ENCODE measurements at regions not wholly inside any gene's neighbourhood (a gene's known extent, or its start where the extent isn't known, plus 50 kb on each side); places are given as distances from the start of the nearest gene placed in this dataset.
"Not testable (repeated sequence)": the region's sequence is repeated elsewhere in the genome, so short reads cannot be mapped to it uniquely, and the experiment has no call there.

DNA sequence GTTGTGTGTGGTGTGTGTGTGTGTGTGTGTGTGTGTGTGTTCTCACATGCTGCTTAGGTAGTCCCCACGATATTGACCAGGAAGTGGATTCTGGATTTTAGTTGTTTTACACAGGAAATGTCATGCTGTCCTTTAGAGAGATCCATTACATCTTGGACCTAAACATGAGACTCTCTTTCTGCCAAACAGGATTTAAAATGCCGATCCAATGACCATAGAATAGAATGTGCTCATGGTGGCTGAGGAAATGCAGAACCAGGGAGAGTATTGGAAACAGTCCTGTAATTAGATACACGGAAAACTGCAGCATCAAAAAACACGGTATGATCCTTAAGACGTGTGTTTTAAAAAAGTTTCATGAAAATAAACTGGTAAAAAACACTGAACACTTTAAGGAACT is 347.8 kb upstream of the FRG1 start:
- Histone ChIP-seq H3K9me3 (no peaks in the 10 kb centered on the region), H3K27me3 (replicated peaks; ENCODE audit: insufficient read depth) (no peaks in the 10 kb centered on the region), H3K36me3 (no peaks in the 10 kb centered on the region), H3K4me3 (no peak overlapping the region), H3K27ac (no peak overlapping the region), H3K4me1 (ENCODE audit: control insufficient read depth in 1 of 2, low read depth in 2 of 2) (no peaks in the 10 kb centered on the region)
- DNase-seq (ENCODE audit: low spot score) (no peak), ATAC-seq (ENCODE audit: insufficient number of reproducible peaks, low FRiP score, low read depth) (no peak)
- TF ChIP-seq, protein P1, sequence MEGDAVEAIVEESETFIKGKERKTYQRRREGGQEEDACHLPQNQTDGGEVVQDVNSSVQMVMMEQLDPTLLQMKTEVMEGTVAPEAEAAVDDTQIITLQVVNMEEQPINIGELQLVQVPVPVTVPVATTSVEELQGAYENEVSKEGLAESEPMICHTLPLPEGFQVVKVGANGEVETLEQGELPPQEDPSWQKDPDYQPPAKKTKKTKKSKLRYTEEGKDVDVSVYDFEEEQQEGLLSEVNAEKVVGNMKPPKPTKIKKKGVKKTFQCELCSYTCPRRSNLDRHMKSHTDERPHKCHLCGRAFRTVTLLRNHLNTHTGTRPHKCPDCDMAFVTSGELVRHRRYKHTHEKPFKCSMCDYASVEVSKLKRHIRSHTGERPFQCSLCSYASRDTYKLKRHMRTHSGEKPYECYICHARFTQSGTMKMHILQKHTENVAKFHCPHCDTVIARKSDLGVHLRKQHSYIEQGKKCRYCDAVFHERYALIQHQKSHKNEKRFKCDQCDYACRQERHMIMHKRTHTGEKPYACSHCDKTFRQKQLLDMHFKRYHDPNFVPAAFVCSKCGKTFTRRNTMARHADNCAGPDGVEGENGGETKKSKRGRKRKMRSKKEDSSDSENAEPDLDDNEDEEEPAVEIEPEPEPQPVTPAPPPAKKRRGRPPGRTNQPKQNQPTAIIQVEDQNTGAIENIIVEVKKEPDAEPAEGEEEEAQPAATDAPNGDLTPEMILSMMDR (IDR thresholded peaks at IDR 0.05): no peak

DNA sequence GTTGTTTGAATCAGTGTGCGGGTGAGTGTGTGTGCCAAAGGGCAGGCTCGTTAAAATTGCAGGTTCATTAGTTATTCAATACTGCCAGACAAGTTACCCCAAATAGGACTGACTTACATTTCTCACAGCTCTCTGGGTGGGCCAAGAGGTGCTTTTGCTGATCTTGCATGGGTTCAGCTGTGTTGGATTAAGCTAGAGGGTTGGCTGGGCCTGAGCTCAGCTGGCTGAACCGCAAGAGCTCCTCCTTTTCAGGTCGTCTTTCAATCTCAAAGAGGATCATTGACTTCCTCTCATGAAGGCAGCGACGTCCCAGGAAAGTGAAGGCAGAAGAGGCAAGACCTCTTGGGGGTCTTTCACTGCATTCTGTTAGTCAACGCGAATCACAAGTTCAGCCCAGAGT is 343.3 kb upstream of the FRG1 start:
- Histone ChIP-seq H3K9me3 (no peaks in the 10 kb centered on the region), H3K27me3 (replicated peaks; ENCODE audit: insufficient read depth) (no peaks in the 10 kb centered on the region), H3K36me3 (no peaks in the 10 kb centered on the region), H3K27ac (no peak overlapping the region), H3K4me1 (ENCODE audit: control insufficient read depth in 1 of 2, low read depth in 2 of 2) (no peaks in the 10 kb centered on the region), H3K4me3 (no peak overlapping the region)
- TF ChIP-seq, protein P1 (IDR thresholded peaks at IDR 0.05): no peak
- DNase-seq (ENCODE audit: low spot score): no peak
- no peak for ATAC-seq (ENCODE audit: insufficient number of reproducible peaks, low FRiP score, low read depth)

DNA sequence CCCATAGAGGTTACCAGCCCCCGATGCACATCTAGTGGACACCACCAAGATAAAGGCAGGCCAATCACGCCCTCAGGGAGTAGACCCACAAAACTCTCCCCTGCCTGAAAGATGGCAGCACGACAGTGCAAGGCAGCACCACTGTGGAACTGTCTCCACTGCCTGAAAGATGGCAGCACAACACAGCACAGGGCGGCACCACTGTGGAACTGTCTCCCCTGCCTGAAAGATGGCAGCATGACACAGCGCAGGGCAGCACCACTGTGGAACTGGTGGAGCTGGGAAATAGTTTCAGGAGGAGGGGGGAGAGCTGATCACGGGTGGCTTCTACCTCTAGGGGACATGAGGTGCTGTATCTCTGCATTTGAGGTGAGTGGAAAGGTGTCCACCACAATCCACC is 340.4 kb upstream of the FRG1 start:
- H3K9me3 ChIP-seq: no peaks in the 10 kb centered on the region
- no peaks in the 10 kb centered on the region for H3K4me1 ChIP-seq (ENCODE audit: control insufficient read depth in 1 of 2, low read depth in 2 of 2)
- H3K4me3 ChIP-seq: no peak overlapping the region
- DNase-seq (ENCODE audit: low spot score): no peak
- H3K36me3 ChIP-seq: no peaks in the 10 kb centered on the region
- no peaks in the 10 kb centered on the region for H3K27me3 ChIP-seq (replicated peaks; ENCODE audit: insufficient read depth)
- ATAC-seq (ENCODE audit: insufficient number of reproducible peaks, low FRiP score, low read depth): no peak
- no peak overlapping the region for H3K27ac ChIP-seq
- TF ChIP-seq, protein P1 (IDR thresholded peaks at IDR 0.05): no peak

DNA sequence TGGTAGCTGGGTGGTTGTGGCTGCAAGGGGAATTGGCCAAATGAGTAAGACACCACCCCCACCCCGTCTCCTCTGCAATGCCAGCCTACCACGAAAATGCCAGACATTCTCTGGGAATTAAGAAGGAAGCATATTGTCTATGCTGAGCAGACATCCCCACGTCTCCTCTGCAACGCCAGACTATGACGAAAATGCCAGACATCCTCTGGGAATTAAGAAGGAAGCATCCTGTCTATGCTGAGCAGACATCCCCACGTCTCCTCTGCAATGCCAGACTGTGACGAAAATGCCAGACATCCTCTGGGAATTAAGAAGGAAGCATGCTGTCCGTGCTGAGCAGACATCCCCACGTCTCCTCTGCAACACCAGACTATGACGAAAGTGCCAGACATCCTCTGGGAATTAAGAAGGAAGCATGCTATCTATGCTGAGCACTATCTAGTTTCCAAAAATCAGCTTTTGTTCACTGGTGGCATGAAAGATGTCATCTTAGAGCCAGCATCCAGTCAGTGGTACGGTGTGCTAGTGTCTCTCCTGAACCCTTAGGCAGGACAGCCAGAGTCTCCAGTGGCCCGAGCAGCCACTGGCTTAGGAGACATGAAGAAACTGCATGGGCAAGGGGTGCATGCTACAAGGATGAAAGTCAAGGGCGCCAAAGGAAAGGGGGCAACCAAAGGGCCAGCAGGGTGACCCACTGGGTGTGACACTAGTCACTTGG is 339.8 kb upstream of the FRG1 start:
- ATAC-seq (ENCODE audit: insufficient number of reproducible peaks, low FRiP score, low read depth) (no peak), DNase-seq (ENCODE audit: low spot score) (no peak)
- H3K4me1 ChIP-seq (ENCODE audit: control insufficient read depth in 1 of 2, low read depth in 2 of 2): no peaks in the 10 kb centered on the region

DNA sequence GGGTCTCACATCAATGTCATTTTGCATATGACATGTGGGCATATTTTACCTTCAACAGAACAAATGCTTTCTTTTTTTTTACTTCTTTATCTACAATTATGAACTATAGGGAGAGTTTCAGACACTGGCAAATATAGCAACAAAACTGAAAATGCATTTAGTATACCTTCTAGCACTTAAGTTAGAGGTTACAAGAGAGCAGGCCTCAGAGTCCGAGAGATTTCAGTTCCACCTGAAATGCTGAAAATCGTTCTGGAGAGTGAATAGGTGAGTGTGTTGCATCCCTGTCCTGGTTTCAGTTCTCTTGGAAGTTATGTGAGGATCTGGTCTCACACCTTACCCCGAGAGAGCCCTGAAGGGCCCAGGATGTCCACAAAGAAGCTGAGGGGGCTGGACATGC is 337.8 kb upstream of the FRG1 start:
- H3K27me3 ChIP-seq (replicated peaks; ENCODE audit: insufficient read depth); H3K27ac ChIP-seq; H3K9me3 ChIP-seq; H3K4me3 ChIP-seq; H3K4me1 ChIP-seq (ENCODE audit: control insufficient read depth in 1 of 2, low read depth in 2 of 2); ATAC-seq (ENCODE audit: insufficient number of reproducible peaks, low FRiP score, low read depth); DNase-seq (ENCODE audit: low spot score); H3K36me3 ChIP-seq: not testable (repeated sequence)

More for the DNA sequence above, 339.8 kb upstream of the FRG1 start:
- TF ChIP-seq, protein P1 (IDR thresholded peaks at IDR 0.05): no peak
- Histone ChIP-seq H3K36me3 (no peaks in the 10 kb centered on the region), H3K4me3 (no peak overlapping the region), H3K27me3 (replicated peaks; ENCODE audit: insufficient read depth) (no peaks in the 10 kb centered on the region), H3K9me3 (no peaks in the 10 kb centered on the region), H3K27ac (no peak overlapping the region)

DNA sequence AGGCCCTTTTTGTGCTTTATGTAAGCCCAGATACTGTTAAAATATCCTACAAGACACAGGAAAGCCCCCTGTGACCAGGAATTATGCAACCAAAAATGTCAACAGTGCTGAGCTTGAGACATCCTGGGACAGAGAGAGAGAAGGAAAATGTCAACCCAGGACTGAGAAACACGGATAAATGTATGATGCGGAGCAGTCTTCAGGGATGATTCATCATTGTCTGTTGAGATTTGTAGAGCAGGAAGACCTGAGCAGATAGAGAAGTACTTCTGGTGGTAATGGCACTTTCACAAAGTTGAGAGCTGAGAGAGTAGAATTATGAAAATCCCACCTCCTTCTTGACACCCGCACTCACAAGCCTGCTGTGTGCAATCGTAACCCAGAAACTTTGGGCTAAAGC is 330.1 kb upstream of the FRG1 start:
- not testable (repeated sequence) for H3K36me3 ChIP-seq; H3K27me3 ChIP-seq (replicated peaks; ENCODE audit: insufficient read depth); H3K4me1 ChIP-seq (ENCODE audit: control insufficient read depth in 1 of 2, low read depth in 2 of 2); H3K9me3 ChIP-seq; ATAC-seq (ENCODE audit: insufficient number of reproducible peaks, low FRiP score, low read depth); DNase-seq (ENCODE audit: low spot score); H3K4me3 ChIP-seq; H3K27ac ChIP-seq
